ENCODE measurements at regions not wholly inside any gene's neighbourhood (a gene's known extent, or its start where the extent isn't known, plus 50 kb on each side); places are given as distances from the start of the nearest gene placed in this dataset.

- TF ChIP-seq, protein P1, sequence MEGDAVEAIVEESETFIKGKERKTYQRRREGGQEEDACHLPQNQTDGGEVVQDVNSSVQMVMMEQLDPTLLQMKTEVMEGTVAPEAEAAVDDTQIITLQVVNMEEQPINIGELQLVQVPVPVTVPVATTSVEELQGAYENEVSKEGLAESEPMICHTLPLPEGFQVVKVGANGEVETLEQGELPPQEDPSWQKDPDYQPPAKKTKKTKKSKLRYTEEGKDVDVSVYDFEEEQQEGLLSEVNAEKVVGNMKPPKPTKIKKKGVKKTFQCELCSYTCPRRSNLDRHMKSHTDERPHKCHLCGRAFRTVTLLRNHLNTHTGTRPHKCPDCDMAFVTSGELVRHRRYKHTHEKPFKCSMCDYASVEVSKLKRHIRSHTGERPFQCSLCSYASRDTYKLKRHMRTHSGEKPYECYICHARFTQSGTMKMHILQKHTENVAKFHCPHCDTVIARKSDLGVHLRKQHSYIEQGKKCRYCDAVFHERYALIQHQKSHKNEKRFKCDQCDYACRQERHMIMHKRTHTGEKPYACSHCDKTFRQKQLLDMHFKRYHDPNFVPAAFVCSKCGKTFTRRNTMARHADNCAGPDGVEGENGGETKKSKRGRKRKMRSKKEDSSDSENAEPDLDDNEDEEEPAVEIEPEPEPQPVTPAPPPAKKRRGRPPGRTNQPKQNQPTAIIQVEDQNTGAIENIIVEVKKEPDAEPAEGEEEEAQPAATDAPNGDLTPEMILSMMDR (IDR thresholded peaks at IDR 0.05; ENCODE audit: insufficient read depth, low read depth, low read length) = no peak
- no peak for TF ChIP-seq EZH2 (IDR thresholded peaks at IDR 0.05; ENCODE audit: insufficient read depth, low read length)
Observed at GRCh38 chr17:5740937-5741336, 156.6 kb upstream of the NLRP1 start.
